Smooth muscle cell of the brain vasculature (primary cell): ENCODE measurements at regions not wholly inside any gene's neighbourhood (a gene's known extent, or its start where the extent isn't known, plus 50 kb on each side); places are given as distances from the start of the nearest gene placed in this dataset.
"Not testable (repeated sequence)": the region's sequence is repeated elsewhere in the genome, so short reads cannot be mapped to it uniquely, and the experiment has no call there.

Experiments
- DNase-seq: peaks from one replicate; pipeline ENCODE4 v3.0.0-alpha.2; 2012; ENCODE audit warnings: low read depth, low spot score

DNA sequence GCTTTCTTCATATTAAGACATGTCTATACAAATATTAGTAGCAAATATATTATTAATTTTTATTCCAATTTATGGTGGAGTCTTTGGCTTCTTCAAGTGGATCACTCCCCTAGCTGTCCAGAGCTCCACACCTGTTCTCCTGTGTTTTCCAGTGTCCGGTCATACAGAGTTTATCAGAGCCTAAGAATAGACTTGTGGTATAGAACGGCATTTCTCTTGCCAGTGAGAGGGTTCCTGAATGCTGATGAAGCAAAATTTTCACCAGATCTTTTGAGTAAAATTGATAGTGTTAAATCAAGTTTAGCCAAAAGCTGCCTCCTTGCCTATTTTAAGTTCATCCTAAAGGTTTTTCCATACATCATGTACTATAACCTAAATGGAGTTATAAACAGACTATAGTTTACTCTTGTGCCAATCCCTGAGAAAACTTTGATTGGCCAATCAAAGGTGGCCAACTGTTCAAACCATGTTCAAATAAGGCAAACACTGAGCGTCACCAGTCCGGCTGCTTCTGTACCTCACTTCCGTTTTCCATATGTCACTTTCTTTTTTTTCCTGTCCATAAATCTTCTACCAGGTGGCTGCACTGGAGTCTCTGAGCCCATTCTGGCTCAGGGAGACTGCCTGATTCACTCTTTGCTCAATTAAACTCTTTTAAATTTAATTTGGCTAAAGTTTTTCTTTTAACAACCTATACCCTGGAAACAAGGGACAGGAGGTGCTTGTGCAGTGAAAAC lies 422.7 kb upstream of the FRG2C start:
- not testable (repeated sequence) for DNase-seq

DNA sequence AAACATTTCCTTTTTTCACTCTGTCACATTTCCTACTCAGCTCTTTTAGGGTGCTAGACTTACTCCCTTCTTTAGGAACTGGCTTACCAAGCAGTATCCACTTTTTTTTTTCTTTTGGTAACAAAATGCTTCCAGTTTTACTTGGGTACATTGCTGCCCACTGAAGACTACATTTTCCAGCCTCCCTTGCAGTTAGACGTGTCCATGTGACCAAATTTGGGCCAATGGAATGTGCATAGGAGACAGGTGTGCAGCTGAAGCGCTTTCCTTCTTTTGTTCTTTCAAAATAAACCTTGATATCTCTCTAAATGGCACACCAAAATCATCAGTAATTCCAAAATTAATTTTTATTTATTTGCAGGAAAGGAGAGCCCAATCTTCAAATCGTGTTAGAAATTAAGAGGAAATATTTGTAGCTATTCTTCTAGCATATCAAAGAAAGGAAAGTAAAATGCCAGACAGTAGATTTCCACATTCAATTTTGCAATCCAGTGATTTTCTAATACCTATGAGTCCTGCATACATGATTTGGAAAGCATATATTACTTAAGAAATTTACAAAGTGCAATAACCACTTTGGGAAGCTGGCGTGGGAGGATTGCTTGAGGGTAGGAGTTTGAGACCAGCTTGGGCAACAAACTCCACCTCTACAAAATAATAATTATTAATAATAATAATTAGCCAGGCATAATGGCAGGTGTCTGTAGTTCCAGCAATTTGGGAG lies 422.0 kb upstream of the FRG2C start:
- DNase-seq: no peak

DNA sequence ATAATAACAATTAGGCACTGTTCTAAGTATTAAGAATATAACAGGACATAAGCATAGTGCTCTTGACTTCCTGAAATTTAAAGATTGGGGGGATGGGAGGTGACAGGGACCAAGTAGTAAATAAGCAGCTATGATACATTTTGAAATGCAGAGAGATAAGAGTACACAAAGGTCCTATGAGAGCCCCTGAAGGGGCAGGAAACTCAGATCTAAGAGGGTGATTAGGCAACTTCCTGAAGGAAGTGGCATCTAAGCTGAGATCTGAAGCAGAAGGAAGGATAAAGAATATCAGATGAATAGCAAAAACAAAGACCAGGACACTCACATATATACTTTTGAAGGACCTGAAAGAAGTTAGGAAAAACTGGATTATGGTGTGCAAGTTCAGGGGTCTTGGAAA lies 415.2 kb upstream of the FRG2C start:
- no peak for DNase-seq

DNA sequence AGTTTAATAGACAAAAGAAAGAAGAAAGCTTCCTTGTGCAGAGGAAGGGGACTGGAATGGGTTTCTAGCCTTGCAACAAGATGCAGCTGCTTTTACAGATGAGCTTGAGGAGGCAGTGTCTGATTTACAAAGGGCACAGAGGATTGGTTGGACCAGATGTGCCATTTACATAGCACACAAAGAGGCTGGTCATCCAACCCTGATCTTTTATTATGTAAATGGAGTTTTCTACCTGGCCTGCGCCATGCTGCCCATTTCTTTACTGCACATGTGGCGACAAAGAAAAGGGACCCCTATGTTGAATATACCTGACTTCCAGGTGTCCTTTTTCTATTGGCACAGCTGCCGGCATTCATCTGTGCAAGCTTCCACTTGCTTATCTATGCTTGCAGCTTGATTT lies 409.4 kb upstream of the FRG2C start:
- no peak for DNase-seq

DNA sequence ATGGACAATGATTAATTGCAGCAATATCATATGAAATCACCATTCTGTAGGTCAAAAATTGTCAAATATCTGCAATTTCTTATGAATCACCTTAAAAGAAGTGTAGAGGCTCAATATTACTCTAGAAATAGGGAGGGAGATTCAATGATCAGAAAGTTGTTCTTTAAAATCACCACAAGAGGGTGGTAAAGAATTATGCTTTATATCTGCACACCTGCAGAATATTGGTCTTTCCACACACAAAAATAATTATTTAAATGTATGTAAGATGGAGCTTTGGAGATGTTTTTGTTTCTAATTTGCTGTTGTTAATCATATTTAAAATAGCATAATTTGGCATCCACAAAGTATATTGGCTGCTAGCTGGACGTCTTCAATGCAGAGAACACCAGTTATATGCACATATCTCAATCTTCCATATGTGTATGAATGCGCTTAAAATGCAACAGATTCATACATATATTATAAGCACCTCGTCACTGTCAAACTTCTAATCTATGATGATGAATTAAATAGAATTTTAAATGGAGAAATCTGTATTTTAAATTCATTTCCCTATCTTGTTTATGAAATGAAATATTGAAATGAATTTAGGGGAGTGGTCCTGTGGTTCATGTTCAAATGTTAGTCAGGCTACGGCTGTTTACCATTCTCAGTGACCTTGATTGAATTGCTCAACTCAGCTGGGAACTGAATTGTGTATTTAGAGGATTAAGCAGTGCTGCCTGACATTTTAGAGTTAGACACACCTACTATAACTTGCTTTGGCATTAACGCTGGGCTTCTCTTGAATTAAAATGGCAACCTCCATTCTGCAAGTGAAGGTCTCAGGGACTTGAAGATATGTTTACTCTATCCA lies 405.1 kb upstream of the FRG2C start:
- not testable (repeated sequence) for DNase-seq

DNA sequence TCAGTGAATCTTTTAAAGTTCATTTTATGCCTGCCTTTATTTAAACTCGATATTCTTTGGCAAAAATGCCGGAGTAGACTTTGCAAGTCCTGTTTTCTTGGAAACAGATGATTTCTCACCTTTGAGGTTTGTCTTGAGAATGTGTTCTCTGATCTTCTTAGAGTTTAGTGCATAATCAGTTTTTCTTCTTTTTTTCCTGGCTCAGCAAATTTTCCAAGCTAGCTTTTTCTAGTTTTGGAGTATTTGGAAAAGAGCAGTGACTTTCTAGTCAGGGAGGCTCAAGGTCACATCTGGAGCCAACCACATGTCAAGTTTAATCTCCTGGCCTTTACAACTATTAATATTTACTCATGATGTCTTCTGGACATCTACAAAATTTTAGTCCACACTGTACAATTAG lies 403.2 kb upstream of the FRG2C start:
- DNase-seq: not testable (repeated sequence)

DNA sequence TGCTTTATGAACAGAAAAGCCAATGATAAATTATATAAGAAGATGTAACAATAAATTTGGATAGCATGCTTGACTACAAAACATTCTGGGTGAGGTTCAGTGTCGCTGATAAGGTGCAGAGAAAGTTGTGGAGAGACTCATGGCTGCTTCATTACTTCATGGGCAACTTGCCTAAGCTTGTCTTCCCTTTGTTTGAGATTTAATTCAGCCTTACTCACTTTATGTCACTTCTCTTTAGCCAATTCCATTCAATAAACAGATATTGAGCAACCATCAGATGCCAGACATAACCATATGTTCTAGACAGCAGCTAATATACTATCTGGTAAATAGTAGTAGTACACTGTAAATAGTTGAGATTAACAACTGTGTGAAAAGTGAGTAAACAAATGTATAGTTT lies 401.5 kb upstream of the FRG2C start:
- no peak for DNase-seq

DNA sequence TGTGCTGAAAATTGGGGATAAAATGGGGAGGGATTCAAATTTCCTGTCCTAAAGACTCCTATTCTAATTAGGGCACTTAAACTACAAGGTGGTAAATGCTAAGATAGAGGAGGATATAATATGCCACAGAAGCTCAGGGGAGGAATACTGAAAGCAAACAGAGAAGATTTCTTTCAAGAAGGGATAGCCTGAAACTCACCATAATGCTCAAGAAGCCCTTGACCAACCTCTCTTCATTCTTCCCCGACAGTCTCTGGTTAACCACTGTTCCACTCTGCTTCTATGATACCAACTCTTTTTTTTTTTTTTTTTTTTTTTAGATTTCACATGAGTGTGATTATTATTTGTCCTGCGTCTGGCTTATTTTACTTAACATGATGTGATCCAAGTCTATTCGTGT lies 398.2 kb upstream of the FRG2C start:
- DNase-seq: no peak

DNA sequence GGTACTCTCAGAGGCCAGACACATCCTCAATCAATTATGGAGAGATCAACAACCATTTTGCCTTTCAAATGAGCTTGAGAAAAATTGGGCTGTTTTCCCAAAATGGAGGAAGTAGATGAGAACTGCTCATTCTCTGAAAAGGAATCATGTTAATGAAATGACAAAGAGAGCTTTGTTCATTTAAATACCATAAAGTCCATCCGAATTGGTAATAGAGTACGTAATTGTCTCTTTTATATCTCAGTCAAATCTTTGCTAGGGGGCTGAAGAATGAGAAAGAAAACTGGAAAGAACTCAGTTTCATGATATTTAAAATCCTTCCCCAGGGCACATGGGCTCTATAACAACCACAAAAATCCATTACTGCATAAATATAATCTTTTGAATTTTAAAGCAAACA lies 395.6 kb upstream of the FRG2C start:
- DNase-seq: not testable (repeated sequence)

DNA sequence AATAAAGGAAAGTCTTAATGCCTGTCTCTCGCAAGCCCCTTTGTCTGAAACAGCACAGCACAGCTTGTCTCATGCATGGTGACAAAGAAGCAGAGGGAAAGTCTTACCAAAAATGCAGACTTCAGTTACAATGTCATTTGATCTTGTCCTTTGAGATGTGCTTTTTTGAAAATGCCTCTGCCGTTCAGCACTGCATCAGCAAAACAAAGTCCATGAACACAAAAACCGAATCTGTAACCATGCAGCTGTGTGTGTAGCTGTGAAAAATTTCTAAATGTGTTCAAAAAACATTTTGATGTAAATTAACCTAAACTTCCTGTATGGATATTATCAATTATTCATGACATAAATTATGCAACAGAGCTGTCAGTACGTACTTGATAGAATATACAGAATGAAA lies 391.9 kb upstream of the FRG2C start:
- DNase-seq: not testable (repeated sequence)

DNA sequence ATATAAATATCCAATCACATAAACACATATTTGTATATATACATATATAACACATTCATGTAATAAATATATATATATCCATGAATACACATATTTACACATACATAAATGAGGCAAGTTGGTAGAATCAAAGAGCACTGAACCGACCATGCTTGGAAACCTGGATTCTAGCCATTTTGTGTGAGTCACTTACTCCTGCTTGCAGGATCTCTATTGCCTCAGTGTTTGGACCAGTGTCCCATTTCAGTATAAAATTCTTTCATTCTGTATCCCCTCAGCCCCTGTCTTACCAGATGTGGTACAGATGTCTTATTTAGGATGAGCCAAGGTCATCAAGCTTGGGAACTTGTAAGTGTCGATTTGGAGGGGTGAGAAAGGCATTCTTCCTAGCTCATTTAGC lies 391.4 kb upstream of the FRG2C start:
- no peak for DNase-seq

DNA sequence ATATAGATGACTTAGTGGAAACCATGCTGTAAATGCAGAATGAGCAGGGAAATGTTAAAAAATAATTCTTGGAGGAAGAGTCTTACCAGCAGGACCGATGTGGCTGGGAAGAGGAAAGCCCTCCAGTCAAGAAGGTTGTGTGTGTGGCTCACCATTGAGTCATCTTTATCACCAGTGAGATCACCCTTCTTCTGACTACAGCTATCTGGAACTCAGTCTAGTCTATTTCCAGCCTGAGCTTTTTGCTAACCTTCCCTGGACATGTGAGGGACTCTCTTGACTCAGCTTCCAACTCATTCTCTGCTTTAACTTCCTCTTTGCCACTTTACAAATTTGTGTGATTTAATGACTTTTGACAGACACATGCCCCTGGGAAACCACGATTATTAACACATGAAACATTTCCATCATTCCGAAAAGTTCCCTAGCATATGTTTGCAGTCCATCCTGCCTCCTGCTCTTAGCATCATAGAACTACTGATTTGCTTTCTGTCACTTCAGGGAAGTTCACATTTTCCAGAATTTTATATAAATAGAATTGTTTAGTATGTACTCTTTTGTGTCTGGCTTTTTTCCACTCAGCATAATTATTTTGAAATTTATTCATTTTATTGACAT lies 378.5 kb upstream of the FRG2C start:
- DNase-seq: not testable (repeated sequence)

DNA sequence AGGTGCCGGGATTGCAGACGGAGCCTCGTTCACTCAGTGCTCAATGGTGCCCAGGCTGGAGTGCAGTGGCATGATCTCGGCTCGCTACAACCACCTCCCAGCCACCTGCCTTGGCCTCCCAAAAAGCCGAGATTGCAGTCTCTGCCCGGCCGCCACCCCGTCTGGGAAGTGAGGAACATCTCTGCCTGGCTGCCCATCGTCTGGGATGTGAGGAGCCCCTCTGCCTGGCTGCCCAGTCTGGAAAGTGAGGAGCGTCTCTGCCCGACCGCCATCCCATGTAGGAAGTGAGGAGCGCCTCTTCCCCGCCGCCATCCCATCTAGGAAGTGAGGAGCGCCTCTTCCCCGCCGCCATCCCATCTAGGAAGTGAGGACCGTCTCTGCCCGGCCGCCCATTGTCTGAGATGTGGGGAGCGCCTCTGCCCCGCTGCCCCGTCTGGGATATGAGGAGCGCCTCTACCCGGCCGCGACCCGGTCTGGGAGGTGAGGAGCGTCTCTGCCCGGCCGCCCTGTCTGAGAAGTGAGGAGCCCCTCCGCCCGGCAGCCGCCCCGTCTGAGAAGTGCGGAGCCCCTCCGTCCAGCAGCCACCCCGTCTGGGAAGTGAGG lies 375.1 kb upstream of the FRG2C start:
- DNase-seq: not testable (repeated sequence)

DNA sequence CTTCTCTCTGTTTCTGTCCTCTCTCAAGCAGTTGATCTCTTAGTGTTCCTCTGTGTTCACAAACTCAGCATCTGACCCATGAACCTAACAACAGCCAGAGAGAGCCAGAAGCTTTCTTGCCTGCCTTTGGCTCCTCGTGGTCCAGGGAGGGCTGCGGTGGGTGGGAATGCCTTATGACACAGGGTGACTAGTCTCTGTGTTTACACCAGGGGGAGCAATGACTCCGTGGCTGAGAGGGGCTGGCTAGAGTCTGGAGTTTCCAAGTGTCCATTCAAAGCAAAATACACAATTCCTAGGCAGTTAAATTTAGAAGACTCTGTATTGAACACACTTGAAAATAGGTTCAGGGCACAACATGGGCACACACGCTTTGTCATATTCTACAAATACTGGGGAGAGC lies 370.0 kb upstream of the FRG2C start:
- DNase-seq: no peak

DNA sequence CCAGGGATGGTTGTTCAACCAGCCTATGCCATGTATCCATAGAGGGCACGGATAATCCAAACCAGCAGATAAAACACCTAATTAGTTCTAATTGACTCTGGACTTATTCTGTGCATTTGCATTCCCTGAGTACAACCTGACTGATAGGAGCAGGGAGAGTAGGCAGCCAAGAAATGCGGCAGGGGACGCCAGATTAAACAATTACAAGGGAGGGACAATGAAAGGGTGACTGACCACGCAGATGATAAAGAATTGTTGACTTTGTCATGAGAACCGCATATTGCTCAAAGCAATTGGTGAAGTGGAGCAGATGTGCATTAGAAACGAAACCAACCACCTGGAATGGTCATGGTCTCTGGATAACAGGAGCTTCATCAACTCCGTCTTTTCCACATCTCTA lies 369.1 kb upstream of the FRG2C start:
- DNase-seq: no peak

DNA sequence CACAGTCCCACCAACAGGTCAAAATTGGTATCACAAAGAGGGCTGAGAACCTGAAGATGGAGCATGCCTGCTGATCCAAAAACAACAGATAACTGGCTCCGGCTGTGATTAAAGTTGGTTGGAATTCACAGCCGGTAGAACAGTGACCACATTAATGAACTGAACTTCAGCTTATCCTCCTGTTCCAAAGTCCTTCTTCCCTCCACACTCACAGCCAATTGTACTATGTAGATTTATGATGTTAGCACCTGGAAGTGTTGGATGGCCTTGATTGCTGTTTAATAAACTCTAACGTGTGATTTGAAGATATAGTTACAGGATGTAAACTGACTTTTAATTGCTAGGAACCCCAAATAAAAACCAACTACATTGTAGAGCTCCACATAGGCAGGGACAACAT lies 367.3 kb upstream of the FRG2C start:
- no peak for DNase-seq

DNA sequence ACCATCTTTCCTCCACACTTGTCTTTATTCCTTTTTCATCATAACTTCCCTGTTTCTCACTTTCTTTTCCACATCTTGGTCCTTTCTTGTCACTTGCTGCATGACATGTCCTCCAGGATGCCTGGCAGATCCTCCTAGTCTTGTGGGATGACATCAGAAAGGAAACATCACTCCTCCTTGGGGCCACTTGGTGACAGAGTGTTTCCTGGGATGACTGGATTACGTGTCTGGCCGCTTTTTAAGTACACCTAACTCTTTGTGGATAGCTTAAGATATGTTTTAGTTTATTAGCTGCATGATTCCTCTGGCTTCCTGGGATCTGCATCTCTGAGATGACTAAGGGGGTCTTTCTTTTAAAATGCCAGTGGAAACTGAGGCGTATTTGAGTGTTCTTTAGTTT lies 363.5 kb upstream of the FRG2C start:
- DNase-seq: no peak

DNA sequence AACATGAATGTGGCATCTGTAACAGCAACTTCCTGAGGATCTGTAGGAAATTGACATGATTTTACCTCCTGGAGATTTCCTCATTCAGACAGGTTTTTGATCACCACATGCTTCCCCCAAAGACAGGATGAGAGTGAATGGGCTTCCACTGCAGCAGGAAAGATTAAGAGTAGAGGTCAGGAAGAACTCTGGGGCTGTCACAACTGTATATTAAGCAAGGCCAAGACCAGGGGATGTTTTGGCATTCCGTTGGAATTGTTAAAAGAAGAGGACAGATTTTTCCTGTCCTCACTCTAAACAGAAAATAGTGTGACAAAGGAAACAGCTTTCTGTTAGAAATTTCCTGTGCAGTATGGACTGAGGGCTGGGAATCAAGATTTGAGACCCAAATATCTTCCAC lies 363.1 kb upstream of the FRG2C start:
- not testable (repeated sequence) for DNase-seq

DNA sequence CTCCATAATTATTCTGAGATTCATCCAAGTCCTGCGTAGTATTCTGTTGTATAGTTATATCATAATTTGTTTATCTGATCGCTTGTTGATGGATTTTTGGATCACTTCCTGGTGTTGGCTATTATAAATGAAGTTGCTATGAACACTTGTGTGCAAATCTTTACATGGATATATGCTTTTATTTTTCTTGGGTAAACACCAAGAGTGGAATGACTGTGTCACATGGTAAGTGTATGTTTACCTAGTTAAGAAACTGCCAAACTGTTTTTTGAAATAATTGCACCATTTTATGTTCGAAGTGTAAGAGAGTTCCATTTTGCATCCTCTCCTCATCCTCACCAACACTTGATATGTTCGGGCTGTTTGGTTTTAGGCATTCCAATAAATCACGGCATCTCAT lies 360.4 kb upstream of the FRG2C start:
- DNase-seq: no peak

DNA sequence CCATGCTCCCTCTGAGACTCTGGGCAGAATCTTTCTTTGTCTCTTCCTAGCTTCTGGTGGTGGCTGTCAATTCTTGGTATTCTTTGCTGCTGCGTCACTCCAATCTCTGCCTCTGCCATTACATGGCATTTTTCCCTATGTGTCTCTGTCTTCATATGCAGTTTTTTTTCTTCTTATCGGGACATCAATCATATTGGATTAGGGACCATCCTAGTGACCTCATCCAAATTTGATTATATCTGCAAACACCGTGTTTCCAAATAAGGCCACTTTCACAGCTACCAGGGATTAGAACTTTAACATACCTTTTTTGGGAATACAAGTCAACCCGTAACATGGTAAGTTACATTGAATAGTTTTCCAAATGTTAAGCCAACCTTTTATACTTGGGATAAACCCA lies 358.2 kb upstream of the FRG2C start:
- DNase-seq: no peak

DNA sequence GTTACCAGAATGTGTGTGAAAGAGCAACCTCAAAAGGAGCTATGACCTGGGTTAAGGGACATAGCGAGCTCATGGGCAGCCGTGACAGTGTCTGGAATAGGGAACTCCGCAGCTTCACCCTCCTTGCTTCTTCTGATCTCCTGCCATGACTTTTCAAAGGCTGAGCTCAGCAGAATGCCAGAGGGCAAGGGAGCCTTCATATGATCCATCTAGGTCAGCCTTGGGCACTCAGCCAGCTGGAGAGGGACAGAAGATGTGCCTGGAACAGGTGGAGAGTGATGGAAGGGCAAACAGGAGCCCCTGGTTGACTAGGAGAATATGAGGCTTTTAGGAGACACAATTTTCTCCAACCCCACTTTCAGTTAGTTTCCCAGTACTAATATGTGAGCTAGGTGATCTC lies 352.8 kb upstream of the FRG2C start:
- DNase-seq: not testable (repeated sequence)

DNA sequence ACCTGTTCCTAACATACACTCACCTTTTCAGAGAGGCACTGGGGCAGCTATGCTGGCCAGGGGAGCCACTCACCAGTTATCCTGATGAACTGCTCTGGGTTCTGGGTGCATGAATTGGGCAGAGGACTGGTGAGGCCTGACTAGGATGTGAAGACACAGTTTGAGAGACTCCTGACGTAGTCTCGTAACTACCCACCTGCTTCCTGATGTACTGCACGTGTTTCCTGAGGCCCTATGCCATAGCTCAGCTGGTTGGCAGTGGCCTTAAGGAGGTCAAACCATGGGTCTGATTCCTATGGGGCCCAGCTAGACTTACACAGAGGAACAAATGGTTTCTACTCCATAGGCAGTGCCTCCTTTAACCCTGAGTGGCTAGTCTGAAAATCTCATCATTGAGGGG lies 351.7 kb upstream of the FRG2C start:
- DNase-seq: not testable (repeated sequence)
